Testis (tissue), 2 donors: ENCODE measurements at regions not wholly inside any gene's neighbourhood (a gene's known extent, or its start where the extent isn't known, plus 50 kb on each side); places are given as distances from the start of the nearest gene placed in this dataset.

Source experiments
- CTCF ChIP-seq, 3 experiments: fragments of 450-650 bp in 2 of 3; fragments of 200-600 bp in 1 of 3; sonication (generic) in 1 of 3; IDR thresholded peaks; one replicate each; pipeline ENCODE4 v1.5.1; 2016 to 2019; ENCODE audit warnings: antibody characterized with exemption in 3 of 3, mild to moderate bottlenecking in 2 of 3, moderate library complexity in 1 of 3
- POLR2A ChIP-seq: fragments of 450-650 bp; IDR thresholded peaks from one replicate; pipeline ENCODE4 v1.6.1; 2017; ENCODE audit warnings: antibody characterized with exemption, mild to moderate bottlenecking, moderate library complexity

GRCh38 chr3:106963442-106963841 is 413.8 kb upstream of the CCDC54 start:
- TF ChIP-seq CTCF (IDR thresholded peaks at IDR 0.05), result no peak
- no peak for TF ChIP-seq POLR2A
